Bronchial epithelial cell (primary cell): ENCODE measurements at regions not wholly inside any gene's neighbourhood (a gene's known extent, or its start where the extent isn't known, plus 50 kb on each side); places are given as distances from the start of the nearest gene placed in this dataset.

Experiments
- DNase-seq: peaks from one replicate; pipeline ENCODE4 v3.0.0-alpha.2; 2010; ENCODE audit warnings: low read depth
- FAIRE-seq: peaks from 2 replicates; lab custom pipeline; 2011; peaks lifted over from hg19 to GRCh38; lab: Jason Lieb, UNC
- H3K27me3 ChIP-seq: 2 replicates; pipeline ENCODE4 v1.5.1; 2011; ENCODE audit warnings: low read length; ENCODE audit not compliant: control insufficient read depth, insufficient read depth
- H3K36me3 ChIP-seq: 2 replicates; pipeline ENCODE4 v1.5.1; 2011; ENCODE audit warnings: low read length; ENCODE audit not compliant: control insufficient read depth, insufficient read depth
- H3K4me3 ChIP-seq: 2 replicates; pipeline ENCODE4 v1.5.1; 2011; ENCODE audit warnings: mild to moderate bottlenecking, low read depth, low read length, control low read depth
- CTCF ChIP-seq: IDR thresholded peaks from 2 replicates; pipeline ENCODE4 v1.5.1; 2011; ENCODE audit warnings: mild to moderate bottlenecking, moderate library complexity, low read length, control low read depth, inconsistent platforms; ENCODE audit not compliant: insufficient read depth, severe bottlenecking

DNA sequence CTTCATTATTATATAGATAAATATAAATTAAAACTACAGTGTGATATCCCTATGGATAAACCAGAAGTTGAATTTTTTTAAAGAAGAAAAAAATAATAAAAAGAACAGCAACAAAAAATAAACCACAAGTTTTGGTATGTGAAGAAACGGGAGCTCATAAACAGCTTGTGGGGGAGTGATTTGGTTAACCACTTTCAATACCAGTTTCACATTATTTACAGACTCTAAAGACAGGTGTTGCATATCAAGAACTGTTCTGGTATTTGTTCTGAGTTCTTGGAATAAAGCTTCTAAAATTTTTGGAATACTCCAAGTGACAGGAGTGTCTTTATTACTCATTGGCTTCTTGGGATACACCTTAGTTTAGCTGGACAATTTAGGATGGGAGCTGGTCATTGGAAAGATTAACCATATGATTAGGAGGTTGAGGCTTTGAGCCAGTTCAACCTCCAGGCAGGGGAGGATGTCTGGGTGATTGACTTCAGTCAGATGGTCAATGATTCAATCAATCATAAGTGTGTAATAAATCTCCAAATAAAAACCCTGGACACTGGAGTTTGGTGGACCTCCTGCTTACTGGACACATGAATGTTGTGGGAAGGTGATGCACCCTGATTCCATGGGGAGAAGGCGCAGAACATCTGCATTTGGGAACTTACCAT, 2223.1 kb upstream of the C9orf72 start:
- Histone ChIP-seq H3K36me3 (no peaks in the 10 kb centered on the region), H3K27me3 (no peaks in the 10 kb centered on the region), H3K4me3 (no peak overlapping the region)
- DNase-seq (no peak), FAIRE-seq (no peak)
- no peak for TF ChIP-seq CTCF

GRCh38 chr9:29798599-29798998, 2225.3 kb upstream of the C9orf72 start:
- FAIRE-seq (no peak), DNase-seq (peak; percentile 52)
- Histone ChIP-seq H3K27me3 (no peaks in the 10 kb centered on the region), H3K4me3 (no peak overlapping the region), H3K36me3 (no peaks in the 10 kb centered on the region)
- TF ChIP-seq CTCF = no peak

- TF ChIP-seq CTCF = no peak
- no peaks in the 10 kb centered on the region for H3K27me3 ChIP-seq
- H3K36me3 ChIP-seq = no peaks in the 10 kb centered on the region
- H3K4me3 ChIP-seq = no peak overlapping the region
- peak; percentile 98 for DNase-seq
- peak; percentile 62 for FAIRE-seq
Measured at GRCh38 chr9:29799227-29799626, 2225.9 kb upstream of the C9orf72 start.

DNA sequence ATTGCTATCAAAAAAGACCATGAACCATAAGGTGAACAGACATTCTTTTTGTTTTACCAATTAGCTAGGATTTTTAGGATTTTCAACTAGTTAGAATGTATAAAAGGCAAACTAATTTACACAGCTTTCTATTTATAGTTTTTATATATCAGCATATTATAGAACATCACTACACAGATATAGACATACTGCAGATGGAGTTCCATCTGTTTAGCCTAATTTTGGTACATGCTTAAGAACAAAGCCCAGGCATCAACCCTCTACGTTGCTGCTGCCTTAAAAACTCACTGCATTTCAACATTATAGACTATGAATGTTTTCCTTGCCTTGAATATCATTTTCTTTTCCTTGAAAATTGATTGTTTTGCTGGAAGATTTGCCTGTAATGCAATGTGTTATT, 2227.5 kb upstream of the C9orf72 start:
- no peak for FAIRE-seq
- DNase-seq = no peak
- Histone ChIP-seq H3K36me3 (no peaks in the 10 kb centered on the region), H3K27me3 (no peaks in the 10 kb centered on the region), H3K4me3 (no peak overlapping the region)
- no peak for TF ChIP-seq CTCF

DNA sequence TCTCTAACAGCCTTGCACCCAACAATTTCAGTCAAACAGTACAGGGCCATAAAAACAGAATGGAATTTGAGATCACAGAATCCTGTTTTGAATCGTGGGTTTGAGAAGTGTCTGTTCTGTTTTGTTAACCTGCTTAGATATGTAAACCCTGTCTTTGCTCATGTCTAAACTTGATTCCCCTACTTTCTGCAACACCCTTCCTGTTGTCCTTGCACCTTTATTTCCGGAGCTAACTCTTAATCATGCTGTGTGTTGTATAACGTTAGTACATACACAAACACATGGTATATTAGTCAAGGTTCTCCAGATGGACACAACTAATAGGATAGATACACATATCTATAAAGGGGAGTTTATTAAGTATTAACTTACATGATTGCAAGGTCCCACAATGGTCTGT, 2229.2 kb upstream of the C9orf72 start:
- no peaks in the 10 kb centered on the region for H3K36me3 ChIP-seq
- no peaks in the 10 kb centered on the region for H3K27me3 ChIP-seq
- peak; percentile 93 for DNase-seq
- no peak overlapping the region for H3K4me3 ChIP-seq
- FAIRE-seq = no peak
- TF ChIP-seq CTCF = no peak

- DNase-seq (peak; percentile 90), FAIRE-seq (no peak)
- no peak for TF ChIP-seq CTCF
Measured at GRCh38 chr9:29806937-29807618, 2233.8 kb upstream of the C9orf72 start.

More at GRCh38 chr9:29806937-29807618, 2233.8 kb upstream of the C9orf72 start:
- Histone ChIP-seq H3K36me3 (no peaks in the 10 kb centered on the region), H3K4me3 (no peak overlapping the region), H3K27me3 (no peaks in the 10 kb centered on the region)
